Nucleus accumbens (tissue), 56 donors: ENCODE measurements at regions not wholly inside any gene's neighbourhood (a gene's known extent, or its start where the extent isn't known, plus 50 kb on each side); places are given as distances from the start of the nearest gene placed in this dataset.
"Not testable (repeated sequence)": the region's sequence is repeated elsewhere in the genome, so short reads cannot be mapped to it uniquely, and the experiment has no call there.

Source experiments
- DNase-seq, 56 donors: peaks; one replicate each; lab custom pipeline; 2025; lab: John Stamatoyannopoulos, UW

DNA sequence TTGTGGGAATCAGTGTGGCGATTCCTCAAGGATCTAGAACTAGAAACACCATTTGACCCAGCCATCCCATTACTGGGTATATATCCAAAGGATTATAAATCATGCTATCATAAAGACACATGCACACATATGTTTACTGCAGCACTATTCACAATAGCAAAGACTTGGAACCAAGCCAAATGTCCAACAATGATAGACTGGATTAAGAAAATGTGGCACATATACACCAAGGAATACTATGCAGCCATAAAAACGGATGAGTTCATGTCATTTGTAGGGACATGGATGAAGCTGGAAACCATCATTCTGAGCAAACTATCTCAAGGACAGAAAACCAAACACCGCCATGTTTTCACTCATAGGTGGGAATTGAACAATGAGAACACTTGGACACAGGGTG, 250.9 kb upstream of the FGF13 start:
- DNase-seq = not testable (repeated sequence)

- DNase-seq = no peak
Observed at GRCh38 chrX:138954976-138955375, 243.5 kb upstream of the FGF13 start.

- DNase-seq = no peak
Observed at GRCh38 chrX:138946926-138947325, 235.4 kb upstream of the FGF13 start.

DNA sequence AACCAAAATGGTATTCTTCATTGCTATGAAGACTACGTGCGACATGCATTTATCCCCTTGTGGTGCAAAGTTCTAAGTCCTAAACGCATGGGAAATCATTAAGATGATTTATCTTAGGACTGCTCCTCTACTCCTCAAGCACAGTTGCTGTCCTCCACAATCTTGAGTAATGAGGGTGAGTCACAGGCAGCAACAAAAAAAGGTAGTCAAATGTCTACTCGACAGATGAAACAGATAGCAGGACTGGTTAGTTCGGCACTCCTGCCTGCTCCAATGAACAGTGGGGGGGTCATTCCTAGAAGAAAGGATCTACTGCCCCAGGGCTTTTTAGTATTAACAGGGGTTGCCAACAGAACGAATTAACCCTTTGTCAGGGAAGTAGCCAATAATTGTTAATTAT, 233.7 kb upstream of the FGF13 start:
- DNase-seq = no peak

- DNase-seq = no peak
Observed at GRCh38 chrX:138939038-138939437, 227.5 kb upstream of the FGF13 start.

- no peak for DNase-seq
Observed at GRCh38 chrX:138938003-138938402, 226.5 kb upstream of the FGF13 start.

GRCh38 chrX:138931212-138931611, 219.7 kb upstream of the FGF13 start:
- DNase-seq = no peak

- no peak for DNase-seq
Observed at GRCh38 chrX:138930583-138930945, 219.0 kb upstream of the FGF13 start.

DNA sequence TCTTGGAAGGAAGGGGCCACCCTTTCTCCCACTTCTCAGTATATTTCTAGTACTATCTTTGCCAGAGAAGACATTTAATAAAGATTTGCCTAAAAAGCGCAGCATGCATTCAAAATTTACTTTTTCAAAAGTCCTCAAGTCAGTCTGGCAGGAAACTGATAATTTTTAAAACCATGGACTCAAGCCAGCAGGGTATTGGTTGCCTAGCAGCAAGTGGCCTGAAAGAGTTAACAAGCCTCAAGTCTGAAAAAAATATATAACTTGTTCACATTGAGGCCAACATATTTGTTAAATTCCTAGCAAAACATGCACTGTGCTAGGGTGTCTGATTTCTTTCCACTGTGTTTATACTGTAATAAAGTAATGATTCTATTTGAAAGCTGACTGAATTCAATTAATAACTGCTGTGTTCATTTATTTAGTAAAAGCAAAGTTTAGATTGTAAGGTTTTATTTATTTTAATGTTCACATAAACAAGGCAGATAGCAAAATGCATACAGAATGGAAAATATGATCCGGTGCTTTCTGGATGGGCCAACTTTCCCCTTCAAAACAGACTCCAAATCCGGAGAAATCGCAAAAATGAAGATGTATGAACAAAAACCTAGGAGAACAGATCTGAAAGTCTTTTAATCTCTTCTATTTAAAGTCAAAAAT, 218.5 kb upstream of the FGF13 start:
- DNase-seq = no peak

DNA sequence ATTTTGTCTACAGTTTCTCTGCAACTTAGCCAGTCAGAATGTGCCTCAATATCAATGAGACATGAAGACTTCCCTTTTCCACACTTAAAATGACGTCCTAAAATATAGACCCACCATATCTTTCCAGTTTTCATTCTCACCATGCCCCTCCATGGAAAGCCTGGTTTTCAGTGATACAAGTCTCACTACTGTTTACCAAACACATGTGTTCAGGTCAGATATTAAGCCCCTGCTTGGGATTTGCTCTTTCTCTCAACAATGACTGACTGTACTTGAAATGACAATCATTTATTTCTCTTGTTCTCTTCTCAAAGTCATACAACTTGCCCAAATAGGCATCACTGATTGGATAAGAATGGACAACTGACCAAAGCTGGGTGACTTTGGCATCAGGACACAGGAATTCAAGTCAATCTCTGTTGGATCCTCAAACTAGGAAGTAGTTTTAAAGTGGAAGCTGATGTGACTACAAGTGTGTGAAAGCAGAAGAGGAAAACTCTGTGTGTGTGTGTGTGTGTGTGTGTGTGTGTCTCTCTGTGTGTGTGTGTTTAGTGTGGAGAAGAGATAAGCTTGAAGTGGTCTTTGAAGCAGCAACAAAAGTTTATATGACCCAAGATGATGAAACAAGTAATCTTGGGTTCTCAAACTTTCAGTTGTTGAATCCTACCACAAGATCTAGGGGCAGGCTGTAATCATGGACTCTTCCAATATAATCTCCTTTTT, 217.4 kb upstream of the FGF13 start:
- no peak for DNase-seq

- DNase-seq = peak in 21 of 56 donors; percentile 0 to 36 (median 2)
Observed at GRCh38 chrX:138925330-138925729, 213.8 kb upstream of the FGF13 start.

DNA sequence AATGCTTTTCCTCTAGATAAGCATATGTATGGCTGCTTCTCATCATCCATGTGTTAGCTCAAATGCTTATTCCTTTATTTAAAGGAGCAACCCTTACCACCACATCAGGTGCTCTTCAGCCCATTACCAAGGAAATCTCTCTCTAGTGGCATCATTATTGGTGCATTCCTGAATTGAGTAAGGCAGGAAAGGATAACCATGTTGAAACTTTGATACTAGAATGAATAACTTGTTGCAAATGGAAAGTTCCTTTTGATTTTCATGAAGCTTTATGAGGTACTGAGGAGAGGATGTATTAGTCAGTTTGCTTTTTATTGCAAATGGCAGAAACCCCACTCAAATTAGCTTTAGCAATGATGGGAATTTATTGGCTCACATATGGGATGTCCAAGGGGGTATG, 212.3 kb upstream of the FGF13 start:
- no peak for DNase-seq

DNA sequence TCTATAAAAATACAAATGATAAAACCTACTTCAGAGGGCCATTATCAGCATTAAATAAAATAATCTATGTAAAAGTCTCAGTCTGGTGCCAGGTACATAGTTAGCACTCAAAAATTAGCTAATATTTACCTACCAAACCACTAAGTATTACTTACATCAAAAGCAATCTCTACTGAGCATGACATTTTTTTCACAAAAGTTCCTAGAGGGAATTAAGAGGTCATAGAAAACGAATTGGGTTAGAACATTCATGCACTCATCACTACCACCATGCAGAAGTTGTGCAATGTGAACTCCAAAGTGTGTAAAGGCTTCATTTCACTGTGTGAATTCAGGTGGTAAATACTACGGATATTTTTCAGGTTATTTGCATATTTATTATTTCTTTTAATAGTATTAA, 209.5 kb upstream of the FGF13 start:
- no peak for DNase-seq

DNA sequence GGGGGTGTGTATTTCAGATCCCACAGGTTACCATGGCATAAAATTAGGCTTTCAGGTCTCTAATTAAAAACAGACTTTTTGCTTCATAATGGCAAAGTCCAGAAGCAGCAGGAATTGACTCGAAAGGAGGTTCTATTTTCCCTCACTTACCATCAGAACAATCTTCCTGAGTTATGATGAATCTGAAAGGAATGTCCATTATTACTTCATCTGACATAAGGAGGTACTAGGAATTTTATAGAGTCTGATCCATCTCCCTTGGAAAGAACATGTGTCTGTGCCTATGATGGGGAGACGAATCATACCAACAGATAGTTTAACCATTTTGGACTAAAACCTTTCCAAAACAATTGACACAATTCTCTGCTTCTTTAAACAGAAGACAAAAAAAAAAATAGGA, 206.3 kb upstream of the FGF13 start:
- DNase-seq = no peak

DNA sequence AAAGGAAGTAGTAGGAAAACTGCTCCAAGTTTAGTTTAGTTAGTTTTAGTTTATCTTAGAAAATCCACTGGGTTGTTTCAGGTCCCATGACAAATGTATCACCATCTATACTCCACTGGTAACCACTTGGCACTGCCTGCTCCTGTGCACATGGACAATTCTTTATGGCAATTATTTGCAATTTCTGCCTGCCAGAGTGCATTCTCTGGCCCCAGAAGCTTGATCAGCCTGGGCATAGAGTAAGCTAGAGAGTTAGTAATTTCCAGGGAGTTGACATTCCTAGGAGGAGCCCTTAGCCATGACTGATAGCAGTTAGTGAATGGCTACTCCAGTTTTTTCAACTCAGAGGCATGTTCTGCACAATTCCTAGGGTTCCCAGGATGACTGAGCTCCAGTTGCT, 203.2 kb upstream of the FGF13 start:
- DNase-seq = no peak

GRCh38 chrX:138908577-138908976, 197.1 kb upstream of the FGF13 start:
- no peak for DNase-seq

- no peak for DNase-seq
Observed at GRCh38 chrX:138897621-138898492, 186.3 kb upstream of the FGF13 start.

GRCh38 chrX:138890491-138890890, 179.0 kb upstream of the FGF13 start:
- DNase-seq = no peak

DNA sequence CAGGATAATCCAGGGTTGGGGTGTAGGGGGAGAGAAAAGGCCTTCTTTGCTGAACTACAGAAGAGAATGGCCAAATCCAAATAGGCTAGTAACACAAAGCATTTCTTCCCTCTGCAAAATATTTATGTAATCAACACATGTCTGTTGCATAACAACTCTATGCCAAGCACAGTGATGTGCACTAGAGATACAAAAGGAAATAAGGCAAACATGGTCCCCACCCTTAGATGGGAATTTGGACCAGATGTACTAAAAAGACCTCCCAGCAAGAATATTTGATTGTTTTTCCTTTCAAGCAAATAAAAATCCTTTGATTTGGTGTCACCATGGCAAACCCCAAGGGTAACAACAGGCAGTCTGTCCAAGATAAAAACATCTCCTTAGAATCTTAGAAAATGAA, 177.6 kb upstream of the FGF13 start:
- DNase-seq = no peak

DNA sequence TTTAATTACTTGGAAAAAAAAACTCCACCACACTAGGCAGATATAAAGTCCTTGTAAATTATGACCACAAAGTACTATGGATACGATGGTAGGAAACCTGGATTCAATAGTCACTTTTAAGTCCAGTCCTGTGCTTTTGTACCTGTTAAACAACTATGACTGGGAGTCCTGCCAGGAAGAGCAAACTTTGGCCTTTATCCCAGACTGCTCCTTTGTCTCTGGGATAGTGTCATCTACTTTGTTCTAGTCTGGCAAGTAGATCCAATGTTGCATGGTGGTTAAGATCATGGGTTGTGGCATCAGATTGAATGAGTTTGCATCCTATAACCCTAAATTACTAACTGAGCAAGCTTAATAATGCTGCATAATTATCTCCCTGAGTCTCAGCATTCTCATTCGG, 175.3 kb upstream of the FGF13 start:
- DNase-seq = no peak

DNA sequence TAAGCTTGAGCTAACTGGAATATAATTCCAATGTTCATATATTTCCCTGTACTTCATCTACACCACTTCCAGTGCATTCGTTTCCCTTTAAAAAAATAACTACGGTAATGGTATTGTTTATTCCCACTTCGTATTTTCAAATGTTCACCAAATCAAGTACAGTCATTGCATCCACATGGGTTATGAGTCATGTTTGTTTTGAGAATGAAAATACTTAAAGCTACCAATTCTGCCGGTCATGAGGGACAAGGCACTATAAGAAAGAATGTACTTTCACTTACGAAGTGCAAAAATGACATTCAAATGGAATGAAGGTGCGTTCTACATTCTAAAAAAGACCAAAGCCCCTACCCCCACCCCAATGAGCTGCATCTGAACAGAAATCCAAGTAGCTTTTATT, 174.4 kb upstream of the FGF13 start:
- DNase-seq = no peak

DNA sequence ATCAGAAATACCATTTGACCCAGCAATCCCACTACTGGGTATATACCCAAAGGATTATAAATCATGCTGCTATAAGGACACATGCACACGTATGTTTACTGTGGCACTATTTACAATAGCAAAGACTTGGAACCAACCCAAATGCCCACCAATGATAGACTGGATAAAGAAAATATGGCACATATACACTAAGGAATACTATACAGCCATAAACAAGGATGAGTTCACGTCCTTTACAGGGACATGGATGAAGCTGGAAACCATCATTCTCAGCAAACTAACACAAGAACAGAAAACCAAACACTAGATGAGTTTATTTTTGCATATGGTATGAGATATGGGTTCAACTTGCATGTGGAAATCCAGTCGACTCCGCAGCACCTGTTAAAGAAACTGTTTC, 168.8 kb upstream of the FGF13 start:
- DNase-seq = not testable (repeated sequence)
